ENCODE measurements at regions not wholly inside any gene's neighbourhood (a gene's known extent, or its start where the extent isn't known, plus 50 kb on each side); places are given as distances from the start of the nearest gene placed in this dataset.

GRCh38 chr2:163231666-163232065, 393.1 kb upstream of the KCNH7 start:
- Histone ChIP-seq H3K4me3 (ENCODE audit: low read depth, low read length) (no peak overlapping the region), H3K27ac (no peak overlapping the region), H3K9me3 (ENCODE audit: severe bottlenecking) (no peaks in the 10 kb centered on the region), H3K36me3 (no peaks in the 10 kb centered on the region), H3K27me3 (ENCODE audit: insufficient read depth, low read depth, severe bottlenecking) (no peaks in the 10 kb centered on the region)
- TF ChIP-seq CTCF (IDR thresholded peaks at IDR 0.05; ENCODE audit: low read depth, low read length), result no peak
- DNase-seq, result no peak

GRCh38 chr2:163213661-163214081, 375.1 kb upstream of the KCNH7 start:
- Histone ChIP-seq H3K27me3 (ENCODE audit: insufficient read depth, low read depth, severe bottlenecking) (no peaks in the 10 kb centered on the region), H3K36me3 (no peaks in the 10 kb centered on the region), H3K27ac (no peak overlapping the region), H3K9me3 (ENCODE audit: severe bottlenecking) (no peaks in the 10 kb centered on the region), H3K4me3 (ENCODE audit: low read depth, low read length) (no peak overlapping the region)
- DNase-seq, result no peak
- TF ChIP-seq CTCF (IDR thresholded peaks at IDR 0.05; ENCODE audit: low read depth, low read length), result no peak

GRCh38 chr2:163210430-163210918, 371.9 kb upstream of the KCNH7 start:
- Histone ChIP-seq H3K27ac (no peak overlapping the region), H3K9me3 (ENCODE audit: severe bottlenecking) (no peaks in the 10 kb centered on the region), H3K27me3 (ENCODE audit: insufficient read depth, low read depth, severe bottlenecking) (no peaks in the 10 kb centered on the region), H3K4me3 (ENCODE audit: low read depth, low read length) (no peak overlapping the region), H3K36me3 (no peaks in the 10 kb centered on the region)
- DNase-seq, result no peak
- TF ChIP-seq CTCF (IDR thresholded peaks at IDR 0.05; ENCODE audit: low read depth, low read length), result no peak

- Histone ChIP-seq H3K27me3 (ENCODE audit: insufficient read depth, low read depth, severe bottlenecking) (no peaks in the 10 kb centered on the region), H3K36me3 (no peaks in the 10 kb centered on the region), H3K4me3 (ENCODE audit: low read depth, low read length) (no peak overlapping the region), H3K9me3 (ENCODE audit: severe bottlenecking) (no peaks in the 10 kb centered on the region), H3K27ac (no peak overlapping the region)
- no peak for TF ChIP-seq CTCF (IDR thresholded peaks at IDR 0.05; ENCODE audit: low read depth, low read length)
- no peak for DNase-seq
Measured at GRCh38 chr2:163207693-163208370, 369.3 kb upstream of the KCNH7 start.

- Histone ChIP-seq H3K36me3 (no peaks in the 10 kb centered on the region), H3K27me3 (ENCODE audit: insufficient read depth, low read depth, severe bottlenecking) (no peaks in the 10 kb centered on the region), H3K27ac (no peak overlapping the region), H3K4me3 (ENCODE audit: low read depth, low read length) (no peak overlapping the region), H3K9me3 (ENCODE audit: severe bottlenecking) (no peaks in the 10 kb centered on the region)
- TF ChIP-seq CTCF (IDR thresholded peaks at IDR 0.05; ENCODE audit: low read depth, low read length), result no peak
- no peak for DNase-seq
Measured at GRCh38 chr2:163205589-163206254, 367.2 kb upstream of the KCNH7 start.
